HG03432 (cell line): ENCODE measurements at regions not wholly inside any gene's neighbourhood (a gene's known extent, or its start where the extent isn't known, plus 50 kb on each side); places are given as distances from the start of the nearest gene placed in this dataset.

ENCODE experiments used
- ATAC-seq: cut with Tn5 transposase; IDR thresholded peaks from one replicate; pipeline ENCODE4 v1.9.1; 2021; ENCODE audit warnings: mild to moderate bottlenecking, moderate library complexity; ENCODE audit not compliant: unreplicated experiment

- ATAC-seq = no peak
Measured at GRCh38 chr16:51449441-51449840, 298.4 kb upstream of the SALL1 start.

DNA sequence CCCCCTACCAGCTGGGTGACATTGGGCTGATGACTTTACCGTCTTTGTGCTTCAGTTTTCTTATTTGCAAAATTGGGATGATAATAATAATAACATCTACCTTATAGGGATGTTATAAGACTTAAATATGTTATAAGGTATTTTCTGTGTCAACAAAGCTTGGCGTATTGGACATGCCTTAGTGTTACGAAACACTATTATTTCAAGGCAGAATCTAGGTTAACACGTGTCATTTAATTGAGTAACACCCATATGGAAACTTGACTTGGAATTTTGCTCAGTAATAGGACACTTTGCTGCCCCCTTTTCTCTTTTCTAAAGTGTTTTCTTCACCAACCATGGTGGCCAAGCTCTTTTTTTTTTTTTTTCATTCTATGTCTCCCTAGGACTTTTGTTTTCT is 294.2 kb upstream of the SALL1 start:
- no peak for ATAC-seq

DNA sequence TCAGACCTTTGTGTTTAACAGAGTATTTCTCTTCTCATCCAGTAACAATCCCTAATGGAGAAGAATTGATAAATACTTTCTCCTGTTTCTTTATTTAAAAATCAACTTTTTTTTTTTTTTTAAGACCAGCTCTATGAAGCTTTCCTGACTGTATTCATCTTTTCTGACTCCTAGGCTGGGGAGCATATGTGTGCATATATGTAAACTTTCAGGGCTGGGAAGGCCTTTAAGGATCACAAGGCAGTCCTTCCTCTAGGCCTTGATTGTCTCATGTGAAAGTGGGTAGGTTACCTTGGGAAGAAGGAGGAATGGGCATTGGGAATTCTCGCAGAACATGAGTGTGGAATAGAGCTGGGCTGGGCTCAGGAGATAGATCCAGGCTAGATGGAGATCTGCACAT is 292.9 kb upstream of the SALL1 start:
- no peak for ATAC-seq

DNA sequence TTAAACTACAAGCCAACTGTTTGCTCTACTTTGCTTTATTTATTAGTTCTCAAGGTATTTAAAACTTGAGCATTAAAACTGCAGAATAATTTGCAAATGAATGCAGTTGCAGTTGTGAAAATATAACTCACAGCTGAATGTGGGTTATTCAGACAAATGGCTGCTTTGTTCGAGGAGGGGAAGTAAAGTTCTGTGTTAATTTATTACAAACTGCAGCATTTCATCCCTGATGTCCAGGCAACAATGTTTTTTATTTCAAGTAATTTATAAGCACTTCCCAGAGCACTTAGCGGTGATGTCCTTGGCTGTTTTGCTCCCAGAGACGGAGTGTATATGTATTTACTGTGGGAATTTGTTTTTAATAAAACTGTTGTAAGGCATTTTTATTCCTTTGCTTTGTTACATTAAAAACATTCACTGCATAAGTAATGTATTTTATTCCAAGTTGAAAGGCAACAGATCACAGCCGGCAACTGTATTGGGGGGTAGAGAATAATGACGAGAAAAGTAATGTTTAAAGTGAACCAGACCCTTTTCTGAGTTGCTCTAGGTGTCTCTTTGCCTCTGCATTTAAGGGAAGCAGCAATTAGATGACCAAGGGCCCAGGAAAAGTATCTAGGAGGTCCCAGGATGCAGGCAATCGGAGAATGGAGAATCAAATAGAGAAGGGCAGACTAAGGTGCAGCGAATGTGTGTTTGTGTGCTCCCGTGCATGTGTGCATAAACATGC is 291.2 kb upstream of the SALL1 start:
- ATAC-seq = no peak

GRCh38 chr16:51440131-51440889 is 289.2 kb upstream of the SALL1 start:
- ATAC-seq = no peak

- ATAC-seq = no peak
Measured at GRCh38 chr16:51439271-51439670, 288.2 kb upstream of the SALL1 start.

DNA sequence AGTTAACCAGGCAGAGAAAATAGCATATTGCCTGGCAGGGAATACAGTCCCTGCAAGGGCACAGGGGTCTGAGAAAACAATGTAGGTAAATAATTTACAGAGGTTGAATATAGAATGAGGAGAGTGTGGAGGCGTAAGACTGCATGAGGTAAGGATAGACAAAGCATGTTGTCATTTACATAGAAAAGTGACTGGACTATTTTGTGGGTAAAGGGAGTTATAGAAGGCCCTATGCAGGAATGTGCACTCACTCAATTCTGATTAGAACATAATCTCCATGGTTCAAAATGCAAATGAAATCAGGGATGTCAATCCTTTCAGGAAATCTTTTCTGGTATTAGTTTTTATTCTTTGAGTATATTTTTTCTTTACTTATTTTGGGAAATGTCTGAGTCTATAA is 285.7 kb upstream of the SALL1 start:
- no peak for ATAC-seq

- ATAC-seq = no peak
Measured at GRCh38 chr16:51434567-51435198, 283.6 kb upstream of the SALL1 start.

DNA sequence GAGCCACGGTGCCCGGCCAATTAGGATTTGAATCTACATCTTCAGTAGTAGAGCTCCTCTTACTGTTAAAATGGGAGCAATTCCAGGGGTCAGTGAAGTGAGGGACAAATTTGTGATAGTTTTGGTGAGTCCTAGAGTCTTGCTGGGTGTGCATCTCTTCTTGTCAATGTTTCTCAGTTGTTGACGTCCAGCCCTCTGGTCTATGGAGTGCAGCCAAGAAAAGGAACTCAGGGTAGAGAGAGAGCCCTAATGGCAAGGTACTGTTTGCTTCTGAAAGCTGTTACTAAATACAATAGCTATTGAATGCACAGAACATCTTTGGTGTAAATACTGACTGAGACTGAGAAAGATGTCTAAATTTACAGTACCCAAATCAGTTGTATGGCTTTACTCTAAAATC is 282.5 kb upstream of the SALL1 start:
- no peak for ATAC-seq

GRCh38 chr16:51431517-51432241 is 280.6 kb upstream of the SALL1 start:
- ATAC-seq = no peak

- no peak for ATAC-seq
Measured at GRCh38 chr16:51430716-51431369, 279.8 kb upstream of the SALL1 start.

DNA sequence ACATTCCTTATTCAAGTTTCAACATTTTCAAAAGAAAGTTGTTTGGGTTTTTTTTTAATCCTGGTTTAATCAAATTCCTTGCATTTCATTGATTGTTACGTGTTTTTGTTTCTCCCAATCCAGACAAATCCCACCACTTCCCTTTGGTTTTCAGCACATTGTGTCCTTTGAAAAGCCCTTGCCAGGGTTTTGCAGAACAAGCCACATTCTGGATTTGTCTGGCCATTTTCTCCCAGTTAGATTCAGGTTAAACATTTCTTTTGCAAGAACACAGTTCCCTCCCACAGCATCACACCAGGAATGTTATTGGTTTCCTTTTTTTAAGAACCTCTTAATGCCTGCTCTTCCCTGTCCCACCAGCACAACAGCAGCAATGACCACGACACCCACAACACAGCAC is 278.0 kb upstream of the SALL1 start:
- ATAC-seq = no peak

GRCh38 chr16:51427085-51427484 is 276.0 kb upstream of the SALL1 start:
- no peak for ATAC-seq

DNA sequence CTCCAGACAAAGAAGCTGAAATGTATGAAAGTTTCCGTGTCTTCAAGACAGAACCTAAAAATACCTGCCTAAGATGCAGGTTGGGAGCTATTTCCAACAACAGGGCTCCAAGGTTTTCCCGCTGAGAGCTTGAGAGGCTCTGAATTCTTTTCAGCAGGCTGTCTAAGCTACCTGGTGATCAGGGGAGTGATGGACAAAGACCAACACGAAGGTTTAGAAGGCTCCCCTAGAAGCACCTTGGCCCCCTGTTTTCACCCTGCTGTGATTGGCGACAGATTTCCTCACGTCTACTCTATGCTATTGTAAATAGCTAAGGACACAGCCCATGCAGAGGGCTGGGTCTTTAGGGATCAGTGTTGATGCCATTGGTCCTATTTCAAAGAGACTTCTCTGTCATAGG is 275.2 kb upstream of the SALL1 start:
- ATAC-seq = no peak

DNA sequence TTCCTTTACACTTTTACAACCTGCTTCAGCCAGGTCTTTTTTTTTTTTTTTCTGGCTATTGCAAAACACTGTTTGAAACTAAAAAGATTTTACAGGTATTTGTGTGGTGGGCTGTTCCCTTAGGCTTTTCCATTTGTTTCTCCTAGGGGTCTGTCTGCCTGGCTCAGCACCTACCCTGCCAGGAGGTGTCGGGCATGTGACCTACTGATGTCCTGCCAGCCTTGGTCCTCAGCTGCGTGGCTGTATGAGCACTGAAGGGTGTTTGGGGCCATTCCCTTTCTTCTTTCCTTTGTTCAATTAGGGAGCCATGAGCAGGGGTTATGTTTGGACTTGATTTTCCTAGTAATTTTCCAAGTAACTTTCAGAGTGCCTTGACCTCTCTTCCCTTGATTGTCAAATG is 269.2 kb upstream of the SALL1 start:
- no peak for ATAC-seq

- ATAC-seq = no peak
Measured at GRCh38 chr16:51419768-51420167, 268.7 kb upstream of the SALL1 start.

DNA sequence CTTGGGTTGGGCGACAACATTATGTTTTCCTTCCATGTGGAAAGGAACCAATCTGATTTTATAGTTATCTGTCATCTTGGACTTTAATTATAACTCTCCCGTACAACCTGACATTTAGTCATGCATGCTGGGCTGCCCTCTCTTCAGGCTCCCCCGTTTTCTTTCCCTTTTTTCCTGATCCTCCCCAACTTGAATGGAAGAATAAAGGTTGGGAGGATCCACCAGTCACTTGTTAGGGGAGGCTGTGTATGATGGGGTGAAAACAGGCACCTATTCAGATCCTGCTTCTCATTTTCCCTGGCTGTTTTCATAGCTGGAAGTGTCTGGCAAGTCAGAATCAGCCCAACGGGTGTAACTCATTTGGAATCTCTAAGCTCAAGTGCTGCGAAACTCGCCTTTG is 267.2 kb upstream of the SALL1 start:
- ATAC-seq = no peak

GRCh38 chr16:51416926-51417325 is 265.9 kb upstream of the SALL1 start:
- no peak for ATAC-seq

GRCh38 chr16:51410125-51410524 is 259.1 kb upstream of the SALL1 start:
- ATAC-seq = no peak

DNA sequence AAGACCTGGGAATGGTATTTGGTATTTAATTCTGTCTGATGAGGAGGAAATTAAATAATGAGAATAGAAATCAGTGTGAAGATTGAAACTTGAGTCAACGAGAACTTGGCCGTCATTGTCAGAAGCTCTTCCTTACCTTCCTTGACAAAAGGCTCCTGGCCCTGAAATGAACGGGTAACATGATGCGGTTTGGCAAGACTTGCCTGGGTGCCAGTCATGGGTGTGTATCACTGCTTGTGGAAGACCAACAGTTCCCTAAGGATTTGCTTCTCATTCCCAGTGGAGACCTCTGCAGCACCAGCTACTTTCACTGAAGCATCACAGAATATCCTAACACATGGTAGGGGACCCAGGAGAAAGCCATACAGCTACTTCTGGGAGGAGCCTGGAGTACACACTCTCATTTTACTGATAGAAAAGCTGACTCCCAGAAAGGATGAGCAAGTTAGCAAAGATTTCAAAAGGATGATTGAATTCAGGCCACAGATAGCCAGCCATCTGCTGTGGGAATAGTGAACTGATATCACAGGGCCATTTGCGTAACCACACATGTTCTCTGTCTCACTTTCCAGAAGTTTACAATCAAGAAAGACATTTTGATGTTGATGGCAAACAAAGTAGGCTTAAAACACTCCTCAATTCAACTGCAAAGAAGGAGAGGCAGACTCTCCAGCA is 258.1 kb upstream of the SALL1 start:
- ATAC-seq = no peak
